AML-193 (cell line): ENCODE measurements at regions not wholly inside any gene's neighbourhood (a gene's known extent, or its start where the extent isn't known, plus 50 kb on each side); places are given as distances from the start of the nearest gene placed in this dataset.
"Not testable (repeated sequence)": the region's sequence is repeated elsewhere in the genome, so short reads cannot be mapped to it uniquely, and the experiment has no call there.

Source experiments
- DNase-seq, 2 experiments: peaks; one replicate each; lab custom pipeline; 2025; lab: John Stamatoyannopoulos, UW

DNA sequence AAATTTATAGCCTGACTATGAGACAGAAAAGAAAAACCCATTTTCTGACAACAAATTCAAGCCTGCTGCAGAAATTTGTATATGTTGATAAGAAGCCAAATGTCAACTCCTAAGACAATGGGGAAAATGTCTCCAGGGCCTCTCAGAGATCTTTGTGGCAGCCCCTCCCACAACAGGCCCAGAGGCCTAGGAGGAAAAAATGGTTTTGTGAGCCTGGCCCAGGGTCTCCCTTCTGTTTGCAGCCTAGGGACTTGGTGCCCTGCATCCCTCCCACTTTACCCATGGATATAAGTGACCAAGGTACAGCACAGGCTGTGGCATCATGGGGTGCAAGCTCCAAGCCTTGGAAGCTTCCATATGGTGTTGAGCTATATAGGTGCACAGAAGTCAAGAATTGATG lies 740.2 kb downstream of the SEMA5A start:
- DNase-seq: no peak

DNA sequence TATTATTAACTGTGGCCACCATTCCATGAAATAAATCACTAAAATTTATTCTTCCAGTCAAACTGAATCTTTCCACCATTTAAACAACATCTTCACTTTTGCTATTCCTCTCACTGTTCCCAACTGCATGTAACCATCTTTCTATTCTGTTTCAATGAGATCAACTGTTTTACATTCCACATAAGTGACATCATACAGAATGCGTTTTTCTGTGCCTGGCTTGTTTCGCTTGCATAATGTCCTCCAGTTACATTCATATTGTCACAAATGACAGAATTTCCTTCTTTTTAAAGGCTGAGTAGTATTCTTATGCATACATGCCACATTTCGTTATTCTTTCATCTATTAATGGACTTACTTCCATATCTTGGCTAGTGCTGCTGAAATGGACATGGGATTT lies 738.2 kb downstream of the SEMA5A start:
- DNase-seq: no peak

DNA sequence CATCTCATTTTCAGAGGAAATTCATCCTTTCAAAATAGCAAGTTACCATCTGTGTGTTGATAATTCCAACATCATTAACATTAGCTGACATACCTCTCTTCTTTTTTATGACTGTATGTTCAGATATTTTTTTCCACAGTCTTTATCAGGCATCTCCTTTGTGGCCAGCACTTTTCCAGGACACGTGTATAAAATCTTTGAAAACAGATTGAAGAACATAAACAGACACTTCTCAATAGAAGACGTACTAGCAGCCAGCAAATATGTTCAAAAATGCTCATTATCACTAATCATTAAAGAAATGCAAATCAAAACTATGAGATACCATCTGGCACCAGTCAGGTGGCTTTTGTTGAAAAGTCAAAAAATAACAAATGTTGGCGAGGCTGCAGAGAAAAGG lies 734.3 kb downstream of the SEMA5A start:
- no peak for DNase-seq

DNA sequence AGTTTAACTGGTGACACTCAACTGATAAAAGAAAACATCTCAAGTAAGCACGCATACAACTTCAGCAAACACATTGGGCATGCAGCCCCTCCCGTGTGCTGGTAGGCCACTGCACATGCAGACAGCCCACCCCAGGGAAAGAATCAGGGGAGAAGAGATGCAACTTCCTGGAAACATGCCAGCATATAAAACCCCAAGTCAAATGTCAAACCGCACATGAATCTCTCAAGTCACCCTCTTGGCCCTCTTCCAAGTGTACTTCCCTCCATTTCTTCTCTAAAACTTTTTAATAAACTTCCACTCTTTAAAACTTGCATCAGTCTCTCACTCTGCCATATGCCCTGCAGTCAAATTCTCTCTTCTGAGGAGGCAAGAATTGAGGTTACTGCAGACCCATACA lies 732.7 kb downstream of the SEMA5A start:
- DNase-seq: no peak

DNA sequence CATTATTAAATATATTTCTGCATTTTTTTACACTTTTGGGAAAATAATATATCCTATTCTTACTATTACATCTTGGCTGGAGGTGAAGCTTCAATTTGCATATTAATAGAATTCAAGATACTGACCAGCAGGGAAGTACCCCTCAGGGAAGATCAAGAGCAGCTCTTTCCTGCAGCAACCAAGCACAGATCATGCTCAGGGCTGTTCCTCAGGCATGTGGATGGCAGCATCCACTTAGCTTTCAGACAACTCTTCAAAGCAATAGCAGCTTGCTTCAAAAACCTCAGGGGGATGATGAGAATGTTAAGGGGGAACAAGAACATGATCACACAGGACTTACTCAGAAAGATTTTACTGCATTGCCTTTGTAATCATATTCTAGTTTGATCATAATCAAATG lies 731.8 kb downstream of the SEMA5A start:
- DNase-seq: no peak

DNA sequence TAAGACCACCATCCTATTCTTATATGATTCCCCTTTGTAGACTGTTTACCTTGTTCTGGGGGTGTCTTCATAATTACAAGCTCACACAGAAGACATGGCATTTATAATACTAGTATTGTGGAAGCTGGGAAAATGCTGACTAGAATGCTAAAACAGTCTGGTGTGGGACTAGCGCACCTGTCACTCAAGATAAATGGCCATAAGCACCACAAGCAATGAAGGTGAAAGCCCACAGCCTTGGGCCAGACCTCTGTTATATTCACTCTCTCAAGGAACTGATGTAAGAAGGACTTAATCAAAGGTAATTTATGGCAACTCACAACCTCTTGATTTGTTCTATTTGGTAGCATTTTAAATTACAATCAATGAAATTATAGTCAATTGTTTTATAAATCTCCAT lies 721.5 kb downstream of the SEMA5A start:
- DNase-seq: no peak

DNA sequence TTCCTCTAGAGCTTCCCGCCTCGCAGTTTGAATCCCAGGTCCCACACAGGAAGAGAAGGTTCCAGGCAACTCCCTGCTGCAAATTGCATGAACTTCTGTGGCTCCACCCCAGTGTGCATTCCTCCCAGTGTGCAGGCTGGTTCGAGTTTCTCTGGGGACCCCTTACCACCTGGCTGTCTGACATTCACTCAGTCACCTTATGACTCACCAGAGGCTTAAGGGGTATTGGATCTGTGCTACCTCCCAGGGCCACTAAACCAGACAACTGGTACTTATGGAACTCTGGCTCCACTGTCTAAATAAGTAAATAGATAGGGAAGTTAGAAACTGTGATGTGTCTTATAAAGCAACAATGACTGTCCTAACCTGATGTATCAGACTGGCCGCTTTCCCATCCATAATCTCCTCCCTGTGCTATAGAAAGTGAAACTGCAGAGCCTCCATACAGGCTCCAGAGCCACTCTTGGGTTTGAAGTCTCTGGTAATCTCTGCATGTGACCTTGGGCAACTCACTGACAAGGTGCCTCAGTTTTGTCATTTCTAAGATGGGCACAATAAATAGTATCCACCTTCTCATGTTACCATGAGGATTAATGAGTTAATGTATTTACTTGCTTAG lies 720.6 kb downstream of the SEMA5A start:
- DNase-seq: no peak

DNA sequence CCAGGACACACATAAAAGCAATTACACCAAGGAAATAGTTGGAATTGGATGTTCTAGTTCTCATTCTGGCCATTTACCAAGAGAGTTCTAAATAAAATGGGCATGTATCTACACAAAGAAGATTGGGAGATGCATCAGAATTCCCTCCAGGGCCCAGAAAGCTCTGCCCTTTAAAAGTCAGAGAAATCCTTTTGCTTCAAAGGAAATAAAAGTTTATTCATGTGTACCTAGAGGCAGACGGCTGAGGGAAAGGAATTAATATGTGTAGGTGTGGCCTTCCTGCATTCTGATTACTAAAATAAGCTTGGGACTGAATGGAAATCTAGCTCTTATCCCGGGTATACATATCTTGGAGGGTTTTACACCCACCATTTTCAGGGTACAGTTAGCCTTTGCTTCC lies 719.4 kb downstream of the SEMA5A start:
- DNase-seq: no peak

DNA sequence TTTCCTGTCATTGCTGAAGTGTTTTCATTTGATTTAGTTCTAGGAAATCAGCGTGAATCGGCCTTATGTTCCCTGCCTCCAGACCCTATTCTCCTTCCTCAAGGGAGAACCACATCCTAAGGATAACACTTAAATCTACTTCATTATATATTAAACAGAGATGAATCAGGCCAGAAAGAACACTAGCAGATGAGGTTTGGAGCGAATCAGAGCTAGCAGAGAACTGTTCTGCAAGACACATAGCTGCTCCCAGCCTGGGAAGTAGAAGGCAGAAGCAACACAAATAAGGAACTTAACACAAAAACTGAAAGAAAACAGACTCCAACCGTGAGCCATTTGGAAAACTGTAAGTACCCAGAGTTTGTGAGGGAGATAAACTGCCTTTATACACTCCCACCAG lies 718.2 kb downstream of the SEMA5A start:
- no peak for DNase-seq

DNA sequence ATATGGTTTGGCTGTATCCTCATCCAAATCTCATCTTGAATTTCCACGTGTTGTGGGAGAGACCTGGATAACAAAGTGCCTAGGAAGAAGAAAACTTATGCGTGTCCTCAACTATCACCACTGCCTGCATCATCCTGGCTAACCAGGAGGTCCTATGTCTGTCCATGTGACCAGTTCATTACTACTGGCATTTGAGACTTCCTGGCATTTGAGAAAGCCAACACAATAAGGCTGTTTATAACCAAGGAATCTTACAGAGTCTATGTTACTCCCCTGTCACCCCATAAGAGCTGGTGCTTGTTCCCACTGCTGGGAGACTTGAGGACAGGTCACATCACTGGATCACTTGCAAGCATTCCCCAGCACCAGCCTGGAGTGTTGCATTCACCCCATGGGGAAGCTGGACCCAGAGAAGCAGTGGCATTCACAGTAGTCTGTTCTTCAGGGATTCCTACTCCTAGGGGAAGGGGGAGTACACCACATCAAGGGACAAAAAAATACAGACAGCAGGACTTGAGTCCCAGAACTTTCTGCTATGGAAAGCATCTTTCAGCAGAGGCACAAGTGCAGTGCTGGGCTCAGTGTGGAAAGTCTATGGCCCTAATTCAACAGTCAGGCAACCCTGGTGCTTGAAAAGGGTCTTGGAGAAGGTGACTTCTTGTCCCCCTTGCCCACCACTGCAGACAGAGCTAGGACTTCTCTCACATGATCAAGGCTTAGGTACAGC lies 717.1 kb downstream of the SEMA5A start:
- no peak for DNase-seq

DNA sequence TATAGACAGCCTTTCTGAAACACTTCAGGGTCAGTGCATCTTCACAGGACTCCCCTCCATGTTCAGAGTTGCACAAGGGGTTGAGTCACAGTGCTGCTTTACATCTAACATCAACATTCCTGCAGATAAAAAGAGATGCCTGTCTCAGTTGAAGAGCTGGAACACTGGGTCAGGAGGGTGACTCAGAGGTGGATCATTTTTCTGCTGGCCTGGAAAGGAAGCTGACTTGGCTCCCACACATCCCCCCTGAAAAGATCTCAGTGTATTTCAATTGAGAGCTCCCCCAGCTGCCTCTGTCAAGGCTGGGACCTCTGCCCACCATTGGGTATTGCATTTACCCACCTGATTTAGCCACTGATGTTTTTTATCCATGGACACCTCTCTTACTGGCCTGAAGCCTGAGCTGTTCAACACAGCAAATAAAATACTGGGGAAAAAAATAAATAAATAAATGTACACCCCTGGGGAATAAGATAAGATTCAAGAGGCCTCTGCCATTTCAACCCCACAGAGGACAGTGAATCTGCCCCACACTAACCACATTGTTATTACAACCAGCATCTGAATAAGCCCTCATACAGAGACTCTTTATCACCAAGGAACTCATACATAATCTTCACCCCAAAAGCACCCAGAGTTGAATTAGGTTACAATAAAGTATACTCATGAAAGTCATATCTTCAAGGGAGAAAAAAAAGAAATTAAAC lies 716.4 kb downstream of the SEMA5A start:
- no peak for DNase-seq

DNA sequence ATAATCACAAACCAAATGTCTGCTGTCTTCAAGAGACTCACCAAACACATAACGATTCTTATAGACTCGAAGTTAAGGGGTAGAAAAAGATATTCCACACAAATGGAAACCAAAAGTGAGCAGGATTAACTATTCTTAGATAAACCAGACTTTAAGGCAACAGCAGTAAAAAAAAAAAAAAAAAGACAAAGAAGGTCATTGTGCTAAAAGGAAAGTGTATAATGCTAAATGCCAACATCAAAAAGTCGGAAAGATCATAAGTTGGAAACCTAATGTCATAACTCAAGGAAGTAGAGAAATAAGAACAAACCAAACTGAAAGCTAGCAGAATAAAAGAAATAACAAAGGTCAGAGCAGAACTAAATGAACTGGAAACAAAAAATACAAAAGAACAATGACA lies 714.6 kb downstream of the SEMA5A start:
- no peak for DNase-seq

DNA sequence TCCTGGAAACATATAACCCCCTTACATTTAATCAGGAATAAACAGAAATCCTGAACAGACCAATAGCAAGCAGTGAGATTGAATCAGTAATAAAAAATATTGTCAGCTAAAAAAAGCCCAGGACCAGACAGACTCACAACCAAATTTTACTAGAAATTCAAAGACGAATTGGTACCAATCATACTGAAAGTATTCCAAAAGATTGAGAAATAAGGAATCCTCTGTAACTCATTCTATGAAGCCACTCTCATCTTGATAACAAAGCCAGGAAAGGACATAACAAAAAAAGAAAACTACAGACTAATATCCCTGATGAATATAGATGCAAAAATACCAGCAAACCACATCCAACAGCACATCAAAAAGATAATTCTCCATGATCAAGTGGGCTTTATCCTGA lies 714.0 kb downstream of the SEMA5A start:
- no peak for DNase-seq

DNA sequence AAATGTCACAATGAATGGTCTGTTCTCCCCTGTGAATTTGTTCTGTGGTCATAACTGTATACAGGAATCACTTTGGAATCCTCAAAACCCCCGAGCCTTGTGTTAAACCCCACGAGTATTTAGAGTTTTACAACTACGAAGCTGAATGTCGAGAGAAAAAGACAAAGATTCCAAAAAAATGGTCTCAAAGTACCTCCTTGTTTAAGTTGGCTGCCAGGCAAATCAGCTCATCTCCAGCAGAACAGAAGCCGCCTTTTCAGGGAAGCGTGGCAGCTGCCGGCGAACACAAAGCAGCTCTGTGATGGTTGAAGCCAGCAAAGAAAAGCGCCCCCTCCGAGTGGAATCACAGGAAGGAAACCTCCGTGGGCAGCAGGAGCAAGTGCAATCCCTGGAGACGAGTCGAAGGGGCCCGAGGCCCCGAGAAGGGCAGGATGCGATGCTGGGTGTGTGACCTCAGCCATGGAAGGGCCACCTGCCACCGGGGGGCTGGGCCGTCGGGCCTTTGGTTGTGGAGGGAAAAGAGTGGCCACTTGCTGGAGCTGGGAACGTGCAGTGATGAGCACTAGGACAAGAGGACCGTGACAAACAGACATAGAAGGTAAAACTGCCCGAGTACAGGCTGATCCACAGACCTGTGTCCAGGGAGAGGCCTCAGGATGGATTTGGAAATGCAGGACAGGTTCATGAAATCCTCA lies 706.4 kb downstream of the SEMA5A start:
- DNase-seq: no peak

DNA sequence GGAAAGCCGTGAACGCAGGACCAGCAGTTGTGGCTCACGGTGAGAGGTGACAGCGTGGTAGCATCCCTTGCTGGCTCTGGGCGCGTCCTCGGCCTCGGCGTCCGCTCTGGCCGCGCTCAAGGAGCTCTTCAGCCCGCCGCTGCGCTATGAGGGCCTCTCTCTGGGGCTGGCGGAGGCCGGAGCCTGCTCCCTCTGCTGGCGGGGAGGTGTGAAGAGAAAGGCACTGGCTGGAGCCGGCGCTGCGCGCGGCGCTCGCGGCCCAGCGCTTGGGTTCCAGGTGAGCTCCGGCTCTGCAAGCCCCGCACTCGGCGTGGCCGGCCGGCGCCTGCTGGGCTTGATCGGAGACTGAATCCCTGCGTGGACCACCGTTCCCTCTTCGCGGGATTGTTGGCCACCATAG lies 705.6 kb downstream of the SEMA5A start:
- no peak for DNase-seq

DNA sequence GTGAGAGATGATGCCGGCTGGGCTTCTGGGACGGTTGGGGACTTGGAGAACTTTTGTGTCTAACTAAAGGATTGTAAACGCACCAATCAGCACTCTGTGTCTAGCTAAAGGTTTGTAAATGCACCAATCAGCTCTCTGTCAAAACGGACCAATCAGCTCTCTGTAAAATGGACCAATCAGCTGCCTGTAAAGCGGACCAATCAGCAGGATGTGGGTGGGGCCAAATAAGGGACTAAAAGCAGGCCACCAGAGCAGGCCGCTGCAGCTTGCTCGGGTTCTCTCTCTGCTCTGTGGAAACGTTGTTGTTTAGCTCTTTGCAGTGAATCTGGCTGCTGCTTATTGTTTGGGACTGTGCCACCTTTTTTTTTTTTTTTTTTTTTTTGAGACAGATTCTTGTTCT lies 705.1 kb downstream of the SEMA5A start:
- not testable (repeated sequence) for DNase-seq

DNA sequence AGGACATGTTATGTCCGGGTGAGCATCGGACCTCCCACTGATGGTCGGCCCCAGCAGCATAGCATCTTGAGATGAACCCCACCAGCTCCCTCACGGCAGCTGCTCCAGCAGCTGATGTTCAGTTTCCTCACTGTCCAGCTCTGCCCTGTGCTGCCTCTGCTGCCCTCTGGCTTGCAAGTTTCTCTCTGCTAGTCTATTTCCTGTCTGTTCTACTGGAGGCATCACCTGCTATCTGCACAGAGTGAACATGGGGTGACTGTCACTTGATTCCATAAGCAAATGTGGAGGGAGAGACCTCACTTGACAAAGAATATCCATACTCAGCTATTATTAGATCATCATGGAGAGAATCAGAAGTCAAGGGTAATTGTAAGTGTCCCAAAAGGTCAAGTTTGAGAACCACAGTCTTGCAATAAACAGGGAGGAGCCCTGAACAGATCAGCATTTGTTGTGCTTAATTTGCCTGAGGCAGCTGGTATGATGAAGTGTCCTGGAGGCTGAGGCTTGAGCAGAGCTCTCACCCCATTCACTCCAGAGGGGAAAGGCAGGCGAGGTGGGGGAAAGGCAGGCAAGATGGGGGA lies 702.8 kb downstream of the SEMA5A start:
- no peak for DNase-seq

DNA sequence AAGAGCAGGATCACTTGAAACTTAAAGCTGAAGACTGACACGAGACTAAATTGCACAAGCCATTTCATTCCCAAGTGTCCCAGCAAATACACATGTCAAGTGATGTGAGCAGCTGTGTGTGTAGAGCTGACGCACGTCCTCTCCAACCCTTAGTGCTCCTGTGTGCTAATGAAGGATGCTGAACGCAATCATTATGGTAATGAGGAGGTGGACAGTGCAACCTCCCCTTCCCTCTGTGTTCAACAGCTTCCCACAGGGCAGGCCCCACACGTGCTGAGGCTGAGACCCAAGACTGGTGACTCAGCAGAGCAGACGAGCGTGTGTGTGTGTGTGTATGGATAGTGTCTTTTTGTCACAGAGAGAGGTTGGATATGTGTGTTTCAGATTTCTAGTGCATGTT lies 702.1 kb downstream of the SEMA5A start:
- DNase-seq: no peak

DNA sequence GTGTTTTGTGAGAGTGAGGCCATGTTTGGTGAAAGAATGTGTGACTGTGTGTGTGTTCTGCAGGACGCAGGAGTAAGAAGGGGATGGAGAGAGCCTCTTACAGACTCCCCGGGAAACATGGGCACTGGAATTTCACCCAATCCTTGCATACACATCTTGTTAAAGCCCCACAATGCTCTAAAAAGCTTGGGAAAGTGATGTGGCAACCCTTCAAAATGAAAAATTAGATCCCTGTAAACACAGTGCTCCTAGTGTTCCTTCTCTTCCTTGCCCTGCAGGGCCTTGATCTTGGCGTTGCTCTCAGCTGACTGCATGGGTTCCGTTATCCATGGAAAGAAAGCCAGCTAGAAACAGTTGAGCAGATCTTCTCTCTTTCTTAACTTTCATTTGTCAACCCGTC lies 701.7 kb downstream of the SEMA5A start:
- no peak for DNase-seq

DNA sequence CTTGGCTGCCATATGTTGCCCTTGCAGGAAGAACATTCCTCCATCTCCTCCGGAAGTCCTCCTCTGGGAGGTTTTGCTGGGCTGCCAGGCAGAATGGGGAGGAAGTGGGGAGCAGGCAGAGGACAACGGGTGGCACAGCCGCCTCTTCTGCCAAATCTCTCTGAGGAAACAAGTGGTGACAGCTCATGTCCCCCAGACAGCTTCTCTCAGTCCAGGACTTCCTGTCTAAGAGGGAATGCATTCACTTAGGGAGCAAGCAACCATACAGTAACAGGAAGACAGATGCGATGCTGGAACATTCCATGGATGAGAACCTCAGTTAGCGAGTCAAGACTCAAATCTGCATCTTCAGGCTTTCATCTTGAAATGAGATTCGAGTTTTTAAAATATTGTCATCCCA lies 701.0 kb downstream of the SEMA5A start:
- DNase-seq: no peak

DNA sequence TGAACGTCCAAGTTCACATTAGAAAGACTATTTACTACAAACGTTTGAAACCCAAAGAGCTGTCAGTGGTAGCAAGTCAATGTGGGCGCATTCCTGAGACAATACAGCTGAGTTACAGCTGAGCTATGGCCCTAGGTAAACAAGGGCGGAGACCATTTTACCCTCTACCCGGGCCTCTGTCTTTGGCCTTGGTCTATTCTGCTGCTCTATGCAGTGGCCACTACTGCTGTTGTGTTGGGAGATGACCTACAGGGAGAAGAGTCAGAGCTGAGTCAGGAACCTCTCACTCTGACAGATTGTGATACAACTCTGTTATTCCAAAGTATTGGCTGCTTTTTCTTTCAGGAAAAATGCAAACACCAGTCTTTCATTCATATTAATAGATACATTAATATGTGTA lies 700.6 kb downstream of the SEMA5A start:
- DNase-seq: no peak

DNA sequence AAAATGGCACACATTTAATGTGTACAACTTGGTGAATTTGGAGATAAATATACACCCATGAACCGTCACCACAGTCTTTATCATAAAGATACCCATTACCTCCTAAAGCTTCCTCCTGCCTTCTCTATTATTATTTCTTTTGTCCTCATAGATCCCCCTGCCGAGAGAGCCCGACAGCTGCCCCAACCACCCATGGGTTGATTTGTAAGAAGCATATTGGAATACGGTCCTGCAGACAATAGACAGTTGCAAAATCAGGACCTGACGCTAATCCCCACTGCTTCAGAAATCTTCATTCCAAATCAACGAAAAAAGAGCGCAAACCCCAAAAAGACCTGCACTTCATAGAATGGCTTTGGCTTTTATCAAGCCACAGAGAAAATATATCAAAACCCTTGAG lies 697.5 kb downstream of the SEMA5A start:
- no peak for DNase-seq
